ENCODE measurements at regions not wholly inside any gene's neighbourhood (a gene's known extent, or its start where the extent isn't known, plus 50 kb on each side); places are given as distances from the start of the nearest gene placed in this dataset.

GRCh38 chr6:79803917-79804316 lies 143.4 kb downstream of the ELOVL4 start:
- H3K9me3 ChIP-seq (ENCODE audit: low read length): no peaks in the 10 kb centered on the region
- no peaks in the 10 kb centered on the region for H3K36me3 ChIP-seq (ENCODE audit: insufficient read depth, low read length)
- no peaks in the 10 kb centered on the region for H3F3A ChIP-seq (ENCODE audit: insufficient read depth, low read length)
- no peak overlapping the region for H3K27ac ChIP-seq (ENCODE audit: low read depth, low read length, poor library complexity, severe bottlenecking)
- TF ChIP-seq CTCF (IDR thresholded peaks at IDR 0.05; ENCODE audit: low read length) (no peak), EZH2 (IDR thresholded peaks at IDR 0.05; ENCODE audit: borderline replicate concordance, low read length) (no peak)
- no peaks in the 10 kb centered on the region for H3K9me2 ChIP-seq (ENCODE audit: low read depth, low read length)
- no peak overlapping the region for H3K4me3 ChIP-seq (ENCODE audit: low read depth, low read length, poor library complexity, severe bottlenecking)
- no peaks in the 10 kb centered on the region for H3K79me2 ChIP-seq (ENCODE audit: insufficient read depth, low read length)
- H3K27me3 ChIP-seq (ENCODE audit: insufficient read depth, low read length): no peaks in the 10 kb centered on the region
- H3K4me2 ChIP-seq (ENCODE audit: low read length): no peak overlapping the region
- no peaks in the 10 kb centered on the region for H4K20me1 ChIP-seq (ENCODE audit: insufficient read depth, low read length)
- no peak overlapping the region for H3K9ac ChIP-seq (ENCODE audit: low read length)
- H3K4me1 ChIP-seq (ENCODE audit: insufficient read depth, low read length, severe bottlenecking): no peaks in the 10 kb centered on the region
- no peak overlapping the region for H2AFZ ChIP-seq (ENCODE audit: low read length)

- H2AFZ ChIP-seq (ENCODE audit: low read length): no peak overlapping the region
- H3K9ac ChIP-seq (ENCODE audit: low read length): no peak overlapping the region
- no peaks in the 10 kb centered on the region for H3K9me3 ChIP-seq (ENCODE audit: low read length)
- no peaks in the 10 kb centered on the region for H3K27me3 ChIP-seq (ENCODE audit: insufficient read depth, low read length)
- H3K4me2 ChIP-seq (ENCODE audit: low read length): no peak overlapping the region
- no peaks in the 10 kb centered on the region for H3K9me2 ChIP-seq (ENCODE audit: low read depth, low read length)
- no peak overlapping the region for H3K4me3 ChIP-seq (ENCODE audit: low read depth, low read length, poor library complexity, severe bottlenecking)
- TF ChIP-seq CTCF (IDR thresholded peaks at IDR 0.05; ENCODE audit: low read length): no peak
- no peak for TF ChIP-seq EZH2 (IDR thresholded peaks at IDR 0.05; ENCODE audit: borderline replicate concordance, low read length)
- H3F3A ChIP-seq (ENCODE audit: insufficient read depth, low read length): no peaks in the 10 kb centered on the region
- H4K20me1 ChIP-seq (ENCODE audit: insufficient read depth, low read length): no peaks in the 10 kb centered on the region
- H3K27ac ChIP-seq (ENCODE audit: low read depth, low read length, poor library complexity, severe bottlenecking): no peak overlapping the region
- no peaks in the 10 kb centered on the region for H3K4me1 ChIP-seq (ENCODE audit: insufficient read depth, low read length, severe bottlenecking)
- H3K36me3 ChIP-seq (ENCODE audit: insufficient read depth, low read length): no peaks in the 10 kb centered on the region
- no peaks in the 10 kb centered on the region for H3K79me2 ChIP-seq (ENCODE audit: insufficient read depth, low read length)
Measured at GRCh38 chr6:79802657-79803300, 144.6 kb downstream of the ELOVL4 start.

- H3K27ac ChIP-seq (ENCODE audit: low read depth, low read length, poor library complexity, severe bottlenecking): no peak overlapping the region
- H3K9me2 ChIP-seq (ENCODE audit: low read depth, low read length): no peaks in the 10 kb centered on the region
- H3K36me3 ChIP-seq (ENCODE audit: insufficient read depth, low read length): no peaks in the 10 kb centered on the region
- H3K9me3 ChIP-seq (ENCODE audit: low read length): no peaks in the 10 kb centered on the region
- no peaks in the 10 kb centered on the region for H4K20me1 ChIP-seq (ENCODE audit: insufficient read depth, low read length)
- H2AFZ ChIP-seq (ENCODE audit: low read length): no peak overlapping the region
- no peak overlapping the region for H3K4me2 ChIP-seq (ENCODE audit: low read length)
- H3K9ac ChIP-seq (ENCODE audit: low read length): no peak overlapping the region
- H3K27me3 ChIP-seq (ENCODE audit: insufficient read depth, low read length): no peaks in the 10 kb centered on the region
- H3K4me1 ChIP-seq (ENCODE audit: insufficient read depth, low read length, severe bottlenecking): no peaks in the 10 kb centered on the region
- no peaks in the 10 kb centered on the region for H3K79me2 ChIP-seq (ENCODE audit: insufficient read depth, low read length)
- no peak overlapping the region for H3K4me3 ChIP-seq (ENCODE audit: low read depth, low read length, poor library complexity, severe bottlenecking)
- H3F3A ChIP-seq (ENCODE audit: insufficient read depth, low read length): no peaks in the 10 kb centered on the region
- no peak for TF ChIP-seq CTCF (IDR thresholded peaks at IDR 0.05; ENCODE audit: low read length)
- no peak for TF ChIP-seq EZH2 (IDR thresholded peaks at IDR 0.05; ENCODE audit: borderline replicate concordance, low read length)
Measured at GRCh38 chr6:79801362-79801761, 146.0 kb downstream of the ELOVL4 start.
